ENCODE measurements at regions not wholly inside any gene's neighbourhood (a gene's known extent, or its start where the extent isn't known, plus 50 kb on each side); places are given as distances from the start of the nearest gene placed in this dataset.

DNA sequence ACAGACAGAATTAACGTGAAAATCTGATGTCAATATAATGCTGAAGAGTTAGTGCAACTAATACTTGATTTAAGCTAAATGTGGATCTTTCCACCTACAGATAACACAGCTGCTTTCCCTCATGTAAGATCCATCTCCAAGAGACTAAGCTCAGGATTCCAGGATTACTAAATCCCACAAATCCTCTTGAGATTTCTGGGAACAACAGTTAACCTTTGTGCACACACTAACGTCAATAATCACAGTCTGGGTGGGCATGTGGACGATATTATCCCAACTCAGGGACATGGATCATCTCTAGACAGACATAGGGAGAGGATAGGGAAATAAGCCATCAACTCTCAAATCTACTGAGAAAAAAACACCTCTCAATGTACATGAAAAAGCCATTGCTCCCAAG, 432.6 kb downstream of the SATB2 start:
- TF ChIP-seq POLR2A (IDR thresholded peaks at IDR 0.05) (no peak), POLR2AphosphoS5 (IDR thresholded peaks at IDR 0.05) (no peak), EP300 (IDR thresholded peaks at IDR 0.05) (no peak)
- TF ChIP-seq, protein P1, sequence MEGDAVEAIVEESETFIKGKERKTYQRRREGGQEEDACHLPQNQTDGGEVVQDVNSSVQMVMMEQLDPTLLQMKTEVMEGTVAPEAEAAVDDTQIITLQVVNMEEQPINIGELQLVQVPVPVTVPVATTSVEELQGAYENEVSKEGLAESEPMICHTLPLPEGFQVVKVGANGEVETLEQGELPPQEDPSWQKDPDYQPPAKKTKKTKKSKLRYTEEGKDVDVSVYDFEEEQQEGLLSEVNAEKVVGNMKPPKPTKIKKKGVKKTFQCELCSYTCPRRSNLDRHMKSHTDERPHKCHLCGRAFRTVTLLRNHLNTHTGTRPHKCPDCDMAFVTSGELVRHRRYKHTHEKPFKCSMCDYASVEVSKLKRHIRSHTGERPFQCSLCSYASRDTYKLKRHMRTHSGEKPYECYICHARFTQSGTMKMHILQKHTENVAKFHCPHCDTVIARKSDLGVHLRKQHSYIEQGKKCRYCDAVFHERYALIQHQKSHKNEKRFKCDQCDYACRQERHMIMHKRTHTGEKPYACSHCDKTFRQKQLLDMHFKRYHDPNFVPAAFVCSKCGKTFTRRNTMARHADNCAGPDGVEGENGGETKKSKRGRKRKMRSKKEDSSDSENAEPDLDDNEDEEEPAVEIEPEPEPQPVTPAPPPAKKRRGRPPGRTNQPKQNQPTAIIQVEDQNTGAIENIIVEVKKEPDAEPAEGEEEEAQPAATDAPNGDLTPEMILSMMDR (IDR thresholded peaks at IDR 0.05), result no peak

All from sigmoid colon (tissue), 4 donors.